Stimulated activated CD4-positive, alpha-beta T cell treated with anti-CD3 and anti-CD28 coated beads, Interleukin-2, amount 100 ng/mL, for 48 hours (primary cell): ENCODE measurements at regions not wholly inside any gene's neighbourhood (a gene's known extent, or its start where the extent isn't known, plus 50 kb on each side); places are given as distances from the start of the nearest gene placed in this dataset.
A peak's percentile ranks its signal among the peaks of the same experiment; 100 is the strongest.
"Not testable (repeated sequence)": the region's sequence is repeated elsewhere in the genome, so short reads cannot be mapped to it uniquely, and the experiment has no call there.

Experiments used
- DNase-seq, 2 donors: peaks; one replicate each; pipeline ENCODE4 v3.0.0-alpha.2; 2020

DNA sequence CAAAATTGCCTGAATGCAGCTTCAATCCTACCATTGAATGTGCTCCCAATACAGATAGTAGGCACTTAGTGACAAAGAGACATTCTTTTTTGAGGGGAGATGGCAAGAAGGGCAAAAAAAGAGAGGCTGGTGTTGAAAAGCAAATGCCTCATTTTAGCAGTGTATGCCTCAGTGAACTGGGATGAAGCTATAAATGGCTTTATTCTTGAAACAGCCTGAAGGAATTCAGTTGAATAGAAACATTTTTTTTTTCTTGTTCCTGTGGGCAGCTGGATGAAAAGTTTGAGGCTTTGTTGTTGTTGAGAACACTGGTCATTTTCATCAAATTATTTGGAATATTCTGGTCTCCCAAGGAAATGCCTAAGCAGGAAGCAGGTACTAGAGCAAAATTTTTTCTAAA, 228.9 kb downstream of the RNF144A start:
- DNase-seq, result no peak

DNA sequence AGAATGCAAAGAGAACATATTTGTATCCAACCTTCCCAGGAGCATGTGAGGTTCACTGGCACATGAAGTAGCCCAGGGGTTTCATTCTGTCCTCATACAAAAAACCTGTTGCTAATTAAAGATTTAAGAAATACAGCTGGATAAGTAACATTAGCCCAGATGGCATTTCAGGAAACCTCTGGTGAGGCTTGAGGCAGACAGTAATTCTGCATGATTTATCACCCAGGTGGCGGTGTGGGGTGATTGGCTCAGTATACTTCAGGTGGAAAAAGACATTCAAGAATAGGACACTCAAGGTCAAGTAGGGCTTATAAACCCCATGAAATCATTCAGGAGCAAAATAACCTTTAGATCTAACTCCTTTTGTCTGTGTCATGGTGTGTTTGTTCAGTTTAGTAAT, 237.4 kb downstream of the RNF144A start:
- DNase-seq, result no peak

DNA sequence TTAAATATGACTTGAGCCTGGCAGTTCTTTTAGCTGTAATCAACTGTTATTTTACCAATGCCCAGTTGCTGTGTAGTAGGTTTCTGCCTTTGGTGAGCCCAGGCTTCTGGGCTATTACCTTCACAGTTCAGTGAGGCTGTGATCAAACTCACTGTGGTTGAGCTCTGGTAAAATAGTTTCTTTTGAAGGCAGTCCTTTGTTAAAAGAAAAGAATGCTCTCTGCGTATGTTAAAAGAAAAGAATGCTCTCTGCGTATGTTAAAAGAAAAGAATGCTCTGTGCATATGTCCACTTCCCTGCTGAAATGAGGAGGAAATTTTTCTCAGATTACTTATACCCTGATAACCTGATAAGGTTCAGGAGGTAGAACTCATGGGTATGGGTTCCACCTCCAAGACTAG, 244.3 kb downstream of the RNF144A start:
- no peak for DNase-seq

DNA sequence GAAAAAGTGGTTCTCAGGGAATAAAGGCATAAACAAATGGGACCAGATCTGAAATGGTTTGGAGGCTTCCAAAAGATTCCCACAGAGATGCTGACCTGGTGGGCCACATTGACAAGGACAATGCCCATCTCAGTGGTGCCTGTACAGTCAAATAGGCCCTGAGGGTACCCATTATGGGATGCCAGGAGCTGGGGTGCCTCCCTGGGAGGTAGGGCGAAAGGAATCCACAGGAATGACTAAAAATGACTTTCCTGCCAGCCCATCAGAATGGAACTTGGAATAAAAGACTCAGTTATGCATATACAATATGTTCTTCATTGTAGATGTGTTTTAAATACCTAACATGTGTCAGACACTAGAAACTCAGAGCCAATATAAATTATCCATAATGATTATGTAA, 248.5 kb downstream of the RNF144A start:
- no peak for DNase-seq

DNA sequence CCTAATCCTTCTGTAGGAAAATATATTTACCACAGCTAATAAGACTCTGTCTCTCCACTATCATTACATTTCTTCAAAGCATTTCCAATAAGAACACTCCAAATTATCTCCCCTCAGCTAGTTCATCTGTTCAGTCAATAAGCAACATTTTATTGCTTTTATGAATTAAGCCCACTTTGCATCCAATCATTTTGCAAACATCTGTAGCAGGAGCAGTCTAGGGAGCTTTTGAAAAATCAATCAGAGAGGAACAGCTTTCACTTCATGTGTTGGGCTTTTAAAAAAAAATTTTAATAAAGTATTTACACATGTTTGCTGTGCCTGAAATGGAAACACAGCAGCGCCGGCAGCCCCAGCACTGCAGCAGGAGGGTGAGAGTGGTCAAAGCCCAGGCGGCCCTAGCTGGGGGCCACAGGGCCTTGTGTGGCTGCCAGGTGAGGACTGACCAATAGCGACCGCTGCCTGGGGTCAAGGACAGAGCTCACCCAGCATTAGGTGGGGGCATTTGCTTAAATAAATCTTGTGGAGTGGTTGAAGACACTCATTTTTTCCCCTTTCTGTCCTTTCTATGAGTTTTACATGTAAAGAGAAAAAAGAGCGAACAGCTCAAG, 250.7 kb downstream of the RNF144A start:
- DNase-seq, result no peak

DNA sequence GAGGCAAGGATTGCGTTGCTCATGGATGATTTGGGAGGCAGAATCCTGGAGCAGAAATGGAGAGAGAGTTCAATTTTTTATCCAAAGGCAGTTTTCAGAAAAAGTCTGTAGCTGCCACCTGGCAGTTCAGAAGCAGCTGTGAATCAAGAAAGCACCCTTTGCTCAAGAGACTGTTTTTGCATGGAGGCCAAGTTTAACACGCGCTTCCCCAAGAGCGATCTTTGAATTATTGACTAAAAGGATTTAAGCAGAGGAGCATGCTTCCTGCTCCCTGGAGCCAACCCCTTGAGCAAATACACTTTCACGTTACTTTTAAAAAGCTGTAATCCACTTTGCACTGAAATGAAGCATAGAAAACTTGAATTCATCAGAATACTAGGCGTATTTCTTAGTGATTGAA, 252.4 kb downstream of the RNF144A start:
- DNase-seq, result no peak

DNA sequence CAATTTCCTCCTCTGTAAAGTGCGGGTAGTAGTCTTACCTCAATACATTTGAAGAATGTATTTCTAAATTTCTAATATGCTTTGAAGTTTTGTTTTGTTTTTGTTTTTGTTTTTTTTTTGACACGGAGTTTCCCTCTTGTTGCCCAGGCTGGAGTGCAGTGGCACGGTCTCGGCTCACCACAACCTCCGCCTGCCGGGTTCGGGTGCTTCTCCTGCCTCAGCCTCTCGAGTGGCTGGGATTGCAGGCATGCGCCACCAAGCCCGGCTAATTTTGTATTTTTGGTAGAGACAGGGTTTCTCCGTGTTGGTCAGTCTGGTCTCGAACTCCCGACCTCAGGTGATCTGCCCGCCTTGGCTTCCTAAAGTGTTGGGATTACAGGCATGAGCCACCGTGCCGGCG, 261.8 kb downstream of the RNF144A start:
- not testable (repeated sequence) for DNase-seq

DNA sequence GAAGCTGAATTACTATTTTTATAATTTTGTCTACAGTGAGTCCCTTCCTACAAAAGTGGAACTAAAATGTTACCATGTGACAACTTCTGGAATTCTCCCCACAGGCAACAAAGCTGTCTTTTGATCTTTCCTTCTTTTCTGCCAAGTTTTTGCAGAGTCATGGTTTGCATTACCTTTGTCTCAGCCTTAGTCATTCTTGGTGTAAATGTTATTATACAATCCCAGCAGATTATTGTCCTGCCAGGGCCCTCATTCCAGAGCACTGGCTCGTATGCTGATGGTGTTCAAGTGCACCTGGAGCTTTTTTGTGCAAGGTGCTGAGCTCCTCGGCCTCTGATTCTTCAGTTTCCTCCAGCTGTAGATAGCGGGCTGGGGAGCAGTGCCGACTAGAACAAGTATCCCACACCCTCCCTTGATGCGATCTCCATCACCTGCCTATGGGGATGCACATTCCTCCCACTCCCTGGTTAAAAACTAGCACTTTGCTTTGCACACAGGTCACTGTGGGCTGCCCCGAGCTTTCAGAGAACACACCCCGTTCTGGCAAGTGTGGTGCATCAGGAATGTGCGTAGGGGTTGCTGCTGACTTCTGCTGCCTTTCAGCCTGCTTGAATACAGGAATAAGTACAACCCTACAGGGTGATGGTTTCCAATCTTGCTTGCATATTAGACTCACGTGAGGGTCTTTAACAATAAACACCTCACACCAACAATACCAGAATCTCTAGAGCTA, 263.6 kb downstream of the RNF144A start:
- DNase-seq, result no peak

GRCh38 chr2:7182525-7182924, 265.3 kb downstream of the RNF144A start:
- no peak for DNase-seq

DNA sequence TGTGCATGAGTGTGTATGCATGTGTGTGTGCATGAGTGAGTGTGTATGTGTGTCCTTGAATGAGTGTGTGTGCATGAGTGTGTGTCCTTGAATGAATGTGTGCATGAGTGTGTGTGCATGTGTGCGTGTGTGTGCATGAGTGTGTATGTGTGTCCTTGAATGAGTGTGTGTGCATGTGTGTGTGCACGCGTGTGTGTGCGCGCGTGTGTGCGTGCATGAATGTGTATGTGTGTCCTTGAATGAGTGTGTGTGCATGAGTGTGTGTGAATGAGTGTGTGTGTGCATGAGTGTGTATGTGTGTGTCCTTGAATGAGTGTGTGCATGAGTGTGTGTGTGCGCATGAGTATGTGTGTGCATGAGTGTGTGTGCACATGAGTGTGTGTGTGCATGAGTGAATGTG, 271.9 kb downstream of the RNF144A start:
- no peak for DNase-seq

- DNase-seq, result no peak
These were observed 273.5 kb downstream of the RNF144A start for GRCh38 chr2:7190587-7191324.

- no peak for DNase-seq
These were observed 274.7 kb downstream of the RNF144A start for GRCh38 chr2:7191932-7192331.

GRCh38 chr2:7193457-7193856, 276.2 kb downstream of the RNF144A start:
- DNase-seq, result no peak

DNA sequence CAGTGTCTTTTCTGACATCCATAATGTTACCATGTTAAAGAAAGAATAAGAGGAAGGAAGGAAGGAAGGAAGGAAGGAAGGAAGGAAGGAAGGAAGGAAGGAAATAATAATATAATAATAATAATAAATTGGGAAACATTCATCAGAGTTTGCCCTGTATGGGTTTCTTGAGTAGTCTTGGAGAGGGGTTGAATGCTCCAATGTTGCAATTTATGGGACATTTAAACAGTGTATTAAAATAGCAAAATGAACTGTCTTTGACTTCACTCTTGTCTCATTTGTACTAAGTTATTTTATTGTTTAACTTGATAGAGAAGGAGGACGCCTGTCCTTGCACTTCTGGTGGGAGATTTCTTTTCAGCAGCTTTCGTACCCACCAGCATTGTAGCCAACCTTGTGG, 277.7 kb downstream of the RNF144A start:
- no peak for DNase-seq

DNA sequence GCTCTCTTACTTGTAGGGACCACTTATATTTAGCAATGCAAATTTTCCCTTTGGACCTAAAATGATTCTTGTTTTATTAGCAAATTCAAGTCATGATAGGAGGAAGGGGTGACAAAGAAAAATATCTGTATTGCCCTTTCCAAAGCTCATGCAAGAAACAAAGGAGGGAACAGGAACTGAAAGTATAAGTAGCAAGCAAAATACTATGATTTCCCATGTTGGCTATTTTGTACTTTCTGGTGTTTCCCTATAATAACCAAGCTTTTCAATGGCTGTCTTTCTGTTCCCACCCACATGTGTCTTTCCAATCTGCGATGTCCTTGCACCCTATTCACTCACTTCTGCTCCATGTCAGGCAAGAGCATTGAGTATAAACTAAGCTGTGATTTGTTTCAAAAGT, 279.7 kb downstream of the RNF144A start:
- DNase-seq, result no peak

- DNase-seq, result no peak
These were observed 284.6 kb downstream of the RNF144A start for GRCh38 chr2:7201851-7202250.

- peak; percentile 58 to 66 for DNase-seq
These were observed 285.9 kb downstream of the RNF144A start for GRCh38 chr2:7203056-7203467.

DNA sequence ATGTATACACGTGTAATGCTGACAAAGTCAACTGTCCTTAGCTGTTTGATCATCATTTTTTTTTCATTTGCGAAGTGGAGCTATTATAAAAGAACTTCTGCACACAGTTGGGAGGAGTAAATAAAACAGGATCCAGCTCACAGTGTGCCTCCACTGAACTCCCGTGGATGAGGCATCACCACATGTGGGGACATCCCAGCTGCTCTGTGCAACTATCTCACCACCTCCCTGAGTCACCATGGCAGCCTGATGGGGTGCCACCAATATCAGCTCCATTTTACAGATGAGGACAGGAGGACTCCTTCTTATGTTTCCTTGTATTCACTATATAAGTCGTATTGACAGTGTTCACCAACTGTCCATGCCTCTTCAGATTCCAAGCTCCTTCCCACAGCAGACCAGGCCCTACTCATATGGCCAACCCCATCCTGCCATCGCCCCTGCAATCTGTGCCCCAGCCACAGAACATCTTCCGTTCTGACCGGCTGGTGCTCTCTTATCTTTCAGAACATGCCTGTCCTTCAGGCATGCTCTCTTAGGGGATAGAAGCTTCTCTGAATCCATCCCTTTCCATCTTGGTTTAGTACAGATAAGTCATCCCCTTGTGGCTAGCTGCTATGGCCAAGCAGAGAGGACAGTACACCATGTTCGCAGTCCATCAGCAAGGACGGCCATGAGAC, 288.1 kb downstream of the RNF144A start:
- DNase-seq, result no peak

DNA sequence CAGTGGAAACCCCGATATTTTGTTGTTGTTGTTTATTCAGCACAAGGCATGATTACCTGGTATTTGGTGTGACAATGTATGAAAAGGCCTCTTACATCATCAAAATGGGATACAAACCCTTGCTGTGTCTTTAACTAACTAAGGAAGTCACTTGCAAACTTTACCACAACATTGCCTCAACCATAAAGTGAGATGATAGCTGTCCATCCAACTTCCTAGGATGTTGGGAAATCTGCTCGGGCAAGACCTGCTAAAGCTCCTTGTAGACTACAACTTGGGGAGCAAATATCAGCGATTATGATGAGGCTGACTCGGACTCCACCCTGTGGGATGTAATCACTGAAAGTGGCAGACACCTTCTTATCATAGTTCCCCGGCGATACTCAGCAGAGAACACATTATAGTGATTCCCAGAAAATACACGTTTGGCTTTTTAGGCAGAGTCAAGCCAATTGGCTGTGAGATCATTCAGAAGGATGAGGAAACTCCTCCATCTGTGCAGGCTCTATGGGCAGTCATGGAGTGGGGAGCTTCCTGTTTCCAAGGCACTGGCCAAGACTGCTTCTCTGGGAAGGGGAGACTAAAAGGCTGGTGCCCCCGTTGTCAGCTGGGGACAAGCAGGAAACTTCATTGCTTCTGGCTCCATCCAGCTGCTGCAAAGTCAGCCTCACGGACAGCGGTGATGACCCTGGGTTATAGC, 289.0 kb downstream of the RNF144A start:
- DNase-seq, result no peak

DNA sequence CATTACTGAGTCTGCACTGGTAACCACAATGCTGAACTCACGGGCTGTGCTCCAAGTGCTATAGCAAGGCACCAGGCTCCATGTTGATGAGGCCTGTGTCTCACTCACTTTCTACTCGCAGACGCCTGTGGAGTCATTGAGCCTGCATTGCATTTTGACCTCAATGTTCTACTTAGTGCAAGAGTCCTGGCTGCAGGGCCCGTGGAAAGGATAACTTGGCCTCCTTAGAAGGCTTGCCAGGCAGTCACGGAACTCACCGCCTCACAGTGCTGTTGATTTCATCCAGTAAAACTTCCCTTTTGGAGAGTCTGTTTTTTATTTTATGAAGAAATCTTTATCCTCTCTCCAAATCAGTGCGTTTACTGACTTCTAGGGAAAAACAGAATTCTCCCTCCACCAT, 290.4 kb downstream of the RNF144A start:
- DNase-seq, result no peak

GRCh38 chr2:7209757-7210555, 292.7 kb downstream of the RNF144A start:
- DNase-seq, result no peak

DNA sequence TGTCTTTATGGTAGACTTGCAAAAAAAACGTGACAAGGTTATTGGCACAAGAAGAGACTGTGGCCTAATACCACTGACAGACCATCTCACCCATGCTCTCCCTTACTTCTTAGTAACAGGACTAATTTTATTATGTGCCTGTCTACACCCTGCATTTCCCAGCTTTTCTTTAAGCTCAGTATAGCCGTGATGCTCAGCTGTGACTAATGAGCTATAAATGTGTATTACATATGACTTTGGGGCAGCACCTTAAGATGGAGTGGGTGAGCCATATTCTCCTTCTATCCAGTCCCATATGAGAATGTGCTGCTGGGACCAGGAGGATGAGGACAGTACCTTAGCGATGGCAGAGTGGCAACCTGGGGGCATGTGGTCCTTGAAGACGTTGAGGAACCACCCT, 293.5 kb downstream of the RNF144A start:
- DNase-seq, result no peak
